Heart right ventricle (tissue), 16 donors: ENCODE measurements at regions not wholly inside any gene's neighbourhood (a gene's known extent, or its start where the extent isn't known, plus 50 kb on each side); places are given as distances from the start of the nearest gene placed in this dataset.

ENCODE experiments used
- ATAC-seq, 8 donors: fragments of 200-7000 bp; cut with Tn5 transposase; one replicate each; pipeline ENCODE4 v1.9.1; 2020; ENCODE audit warnings: mild to moderate bottlenecking in 8 of 8, moderate library complexity in 8 of 8, moderate number of reproducible peaks in 1 of 8
- DNase-seq, 2 donors: peaks; one replicate each; pipeline ENCODE4 v3.0.0-alpha.2; 2020
- H3K27ac ChIP-seq, 10 donors: fragments of 200-600 bp; sonication (generic) in 2 of 10; one replicate each; pipeline versions ENCODE4 v1.5.0 to v1.8.0; 2020 to 2022; ENCODE audit warnings: mild to moderate bottlenecking in 3 of 10
- H3K27me3 ChIP-seq, 7 donors: fragments of 200-600 bp; one replicate each; pipeline ENCODE4 v1.8.0; 2021 to 2022; ENCODE audit warnings: mild to moderate bottlenecking in 2 of 7
- H3K36me3 ChIP-seq, 9 donors: fragments of 200-600 bp; sonication (generic) in 1 of 9; one replicate each; pipeline versions ENCODE4 v1.5.0 to v1.8.0; 2020 to 2022; ENCODE audit warnings: mild to moderate bottlenecking in 2 of 9
- H3K4me1 ChIP-seq, 9 donors: fragments of 200-600 bp; sonication (generic) in 1 of 9; one replicate each; pipeline versions ENCODE4 v1.5.0 to v1.8.0; 2020 to 2022; ENCODE audit warnings: mild to moderate bottlenecking in 4 of 9
- H3K4me3 ChIP-seq, 10 donors: fragments of 200-600 bp; sonication (generic) in 2 of 10; one replicate each; pipeline versions ENCODE4 v1.5.0 to v1.8.0; 2020 to 2022; ENCODE audit warnings: mild to moderate bottlenecking in 7 of 10, moderate library complexity in 2 of 10
- H3K9me3 ChIP-seq, 11 donors: fragments of 200-600 bp in 10 of 11; sonication (generic) in 2 of 11; one replicate each; pipeline versions ENCODE4 v1.5.0 to v1.8.0; 2013 to 2022; ENCODE audit warnings: mild to moderate bottlenecking in 2 of 11, control low read depth in 1 of 11, moderate library complexity in 1 of 11
- WGBS, 2 donors: extraction: QIAGEN DNeasy Blood & Tissue Kit; methylation state at CpG; one replicate each; pipeline ENCODE4 v1.1.7; 2013; ENCODE audit warnings: inconsistent platforms in 1 of 2; 5-methylcytosine and 5-hydroxymethylcytosine counted together
- intact Hi-C, 10 donors: fragments of 100-400 bp; cut with DNase I; formaldehyde crosslinking; loops; one replicate each; pipeline versions ENCODE4 v1.11.1 to v1.14.2; 2022
- TF ChIP-seq, protein P1 (sequence below), 9 donors: fragments of 200-600 bp; sonication (generic) in 2 of 9; IDR thresholded peaks; one replicate each; pipeline versions ENCODE4 v1.5.0 to v1.8.0; 2021 to 2022; ENCODE audit warnings: antibody characterized with exemption in 9 of 9, mild to moderate bottlenecking in 5 of 9, moderate library complexity in 1 of 9
- donor health status: Arrhythmogenic right ventricular cardiomyopathy.
- donor health status: ischemic (EF 13 %, LVEDD 7.1; RV severe dilation, severe dysfunction).
- donor health status: healthy with polysubstance abuse.
- donor health status: DM: no; HTN: yes; CAD: no.
- donor health status: DM: no; HTN: no; CAD: no.
- donor health status: ischemic (EF 25% LVEDD 6.9; RV normal size, moderate dysfunction).
- donor health status: ischemic (EF 25% LVEDD 5.7; RV mildly dilated, moderate dysfunction).
- donor health status: healthy.
- donor health status: DM: yes; HTN: yes; CAD: no.
- donor health status: Ischemic cardiomyopathy.
- donor health status: ischemic (EF 35%, LVEDD 5.7; RV mildly dilated, moderate dysfunction).
- donor health status: nonischemic (EF 11% LVEDD 7.7; RV severe dilation, severe dysfunction).
- donor health status: DM: yes; HTN: yes; CAD: no.
- donor health status: PGD.
- donor health status: ischemic (EF 29% LVEDD 5.4; RV normal size, mild dysfunction).
- donor health status: nonischemic (EF 23%, LVEDD 6.1; RV moderate dilation, normal function).

DNA sequence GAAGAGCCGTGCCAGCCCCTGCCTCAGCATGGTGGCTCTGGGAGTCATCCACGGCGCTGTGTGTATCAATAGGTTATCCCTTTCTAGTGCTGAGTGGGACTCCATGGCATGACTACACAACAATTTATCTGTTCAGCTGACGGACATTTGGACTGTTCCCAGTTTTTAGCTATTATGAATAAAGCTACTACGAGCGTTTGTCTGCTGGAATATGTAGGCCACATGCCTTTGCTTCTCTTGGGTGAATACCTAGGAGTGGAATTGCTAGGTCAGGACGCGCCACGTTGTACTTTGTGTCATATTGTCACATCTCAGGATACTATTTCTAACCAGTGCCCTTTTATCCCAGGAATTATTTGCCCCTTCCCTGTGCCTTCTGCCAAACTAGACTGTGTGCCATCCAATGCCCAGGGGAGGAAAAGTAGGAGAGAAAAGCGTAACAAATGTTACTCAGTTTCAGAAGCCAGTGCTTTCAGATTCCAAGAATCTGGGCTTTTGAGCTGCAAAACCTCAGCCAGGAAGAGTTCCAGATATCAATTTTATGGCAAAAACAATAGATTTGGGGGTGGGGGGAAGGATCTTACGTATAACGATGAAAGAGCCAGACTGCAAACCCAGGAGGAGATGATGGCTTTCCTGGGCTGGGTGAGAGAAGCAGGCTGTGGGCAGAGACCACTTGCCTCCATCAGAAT is 62.5 kb upstream of the NCOR2 start:
- Histone ChIP-seq H3K9me3 (no peaks in the 10 kb centered on the region), H3K4me1 (peaks cover 10 to 55% (median 33%) of the 10 kb centered on the region in 9 donors), H3K36me3 (no peaks in the 10 kb centered on the region), H3K4me3 (no peak overlapping the region), H3K27ac (peak overlapping the region in 4 of 10 donors; percentile 7 to 50 (median 26)), H3K27me3 (no peaks in the 10 kb centered on the region)
- WGBS, 2 donors: 78 to 83% methylated on average over 12 of the region's 12 CpGs
- no peak for ATAC-seq
- no peak for DNase-seq
- intact Hi-C loops: loop anchor here in 3 of 10 donors (5.0 kb wide), 4 partner anchors 63 to 117 kb away; partner anchors contain the start of gene NCOR2 (in 1 of the 3)
- TF ChIP-seq, protein P1, sequence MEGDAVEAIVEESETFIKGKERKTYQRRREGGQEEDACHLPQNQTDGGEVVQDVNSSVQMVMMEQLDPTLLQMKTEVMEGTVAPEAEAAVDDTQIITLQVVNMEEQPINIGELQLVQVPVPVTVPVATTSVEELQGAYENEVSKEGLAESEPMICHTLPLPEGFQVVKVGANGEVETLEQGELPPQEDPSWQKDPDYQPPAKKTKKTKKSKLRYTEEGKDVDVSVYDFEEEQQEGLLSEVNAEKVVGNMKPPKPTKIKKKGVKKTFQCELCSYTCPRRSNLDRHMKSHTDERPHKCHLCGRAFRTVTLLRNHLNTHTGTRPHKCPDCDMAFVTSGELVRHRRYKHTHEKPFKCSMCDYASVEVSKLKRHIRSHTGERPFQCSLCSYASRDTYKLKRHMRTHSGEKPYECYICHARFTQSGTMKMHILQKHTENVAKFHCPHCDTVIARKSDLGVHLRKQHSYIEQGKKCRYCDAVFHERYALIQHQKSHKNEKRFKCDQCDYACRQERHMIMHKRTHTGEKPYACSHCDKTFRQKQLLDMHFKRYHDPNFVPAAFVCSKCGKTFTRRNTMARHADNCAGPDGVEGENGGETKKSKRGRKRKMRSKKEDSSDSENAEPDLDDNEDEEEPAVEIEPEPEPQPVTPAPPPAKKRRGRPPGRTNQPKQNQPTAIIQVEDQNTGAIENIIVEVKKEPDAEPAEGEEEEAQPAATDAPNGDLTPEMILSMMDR (IDR thresholded peaks at IDR 0.05): no peak

DNA sequence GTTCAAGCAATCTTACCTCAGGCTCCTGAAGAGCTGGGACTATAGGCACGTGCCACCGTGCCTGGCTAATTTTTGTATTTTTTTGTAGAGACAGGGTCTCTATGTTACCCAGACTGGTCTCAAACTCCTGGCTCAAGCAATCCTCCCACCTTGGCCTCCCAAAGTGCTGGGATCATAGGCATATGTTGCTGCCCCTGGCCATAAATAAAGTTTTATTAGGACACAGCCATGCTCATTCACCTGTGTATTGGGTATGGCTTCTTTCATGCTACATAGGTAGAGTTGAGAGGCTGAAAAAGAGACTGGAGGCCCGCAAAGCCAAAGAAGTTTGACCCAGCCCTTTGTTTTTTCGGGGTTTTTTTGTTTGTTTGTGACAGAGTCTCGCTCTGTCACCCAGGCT is 61.7 kb upstream of the NCOR2 start:
- 97 to 100% methylated on average over 5 of the region's 5 CpGs for WGBS, 2 donors
- DNase-seq (no peak), ATAC-seq (no peak)
- peaks cover 10 to 57% (median 34%) of the 10 kb centered on the region in 9 donors for H3K4me1 ChIP-seq
- no peaks in the 10 kb centered on the region for H3K36me3 ChIP-seq
- H3K27ac ChIP-seq: peak overlapping the region in 2 of 10 donors; percentile 31 to 50
- no peaks in the 10 kb centered on the region for H3K27me3 ChIP-seq
- no peak overlapping the region for H3K4me3 ChIP-seq
- no peaks in the 10 kb centered on the region for H3K9me3 ChIP-seq
- TF ChIP-seq, protein P1 (IDR thresholded peaks at IDR 0.05): no peak
- intact Hi-C loops: loop anchor here in 3 of 10 donors (5.0 kb wide), 4 partner anchors 62 to 118 kb away; partner anchors contain the start of gene NCOR2 (in 1 of the 3)

DNA sequence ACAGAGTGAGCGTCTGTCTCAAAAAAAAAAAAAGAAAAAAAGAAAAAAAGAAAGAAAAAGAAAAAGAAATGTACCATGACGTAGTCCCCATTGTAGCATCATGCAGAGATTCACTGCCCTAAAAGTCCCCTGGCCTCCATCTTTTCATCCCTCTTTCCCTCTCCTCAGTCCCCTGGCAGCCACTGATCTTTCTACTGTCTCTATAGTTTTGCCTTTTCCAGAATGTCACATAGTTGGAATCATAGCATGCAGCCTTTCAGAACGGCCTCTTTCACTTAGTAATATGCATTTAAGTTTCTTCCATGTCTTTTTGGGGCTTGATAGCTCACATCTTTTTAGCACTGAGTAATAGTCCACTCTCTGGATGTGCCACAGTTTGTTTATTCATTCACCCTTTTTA is 60.5 kb upstream of the NCOR2 start:
- H3K4me3 ChIP-seq: no peak overlapping the region
- peaks cover 0 to 8% (median 0%) of the 10 kb centered on the region in 11 donors for H3K9me3 ChIP-seq
- peak overlapping the region in 4 of 10 donors; percentile 29 to 95 (median 84) for H3K27ac ChIP-seq
- no peaks in the 10 kb centered on the region for H3K36me3 ChIP-seq
- DNase-seq: no peak
- intact Hi-C loops: loop anchor here in 3 of 10 donors (2.0 to 5.0 kb wide), 5 partner anchors 55 to 119 kb away; partner anchors contain the start of gene NCOR2 (in 1 of the 3)
- no peaks in the 10 kb centered on the region for H3K27me3 ChIP-seq
- TF ChIP-seq, protein P1 (IDR thresholded peaks at IDR 0.05): no peak
- H3K4me1 ChIP-seq: peaks cover 10 to 57% (median 34%) of the 10 kb centered on the region in 9 donors
- ATAC-seq: no peak
- WGBS, 2 donors: 80 to 90% methylated on average over 3 of the region's 3 CpGs

DNA sequence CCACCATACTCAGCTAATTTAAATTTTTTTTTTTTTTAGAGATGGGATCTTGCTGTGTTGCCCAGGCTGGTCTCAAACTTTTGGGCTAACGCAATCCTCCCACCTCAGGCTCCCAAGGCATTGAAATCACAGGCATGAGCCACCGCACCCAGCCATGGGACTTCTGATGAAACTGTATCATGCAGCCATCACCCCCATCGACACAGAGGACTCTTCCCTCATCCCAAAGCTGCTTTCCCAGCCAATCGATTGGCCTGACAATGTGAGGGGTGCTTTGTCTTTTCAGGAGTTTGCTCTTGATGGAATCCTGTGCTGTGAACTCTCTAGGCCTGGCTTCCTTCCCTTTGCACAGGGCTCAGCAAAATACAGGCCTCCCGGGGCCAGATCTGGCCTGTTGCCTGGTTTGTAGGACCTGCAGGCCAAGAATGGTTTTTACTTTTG is 59.6 kb upstream of the NCOR2 start:
- DNase-seq (peak; percentile 82 to 89), ATAC-seq (peak; percentile 34 to 89 (median 76))
- WGBS, 2 donors: 38 to 47% methylated on average over 5 of the region's 5 CpGs
- TF ChIP-seq, protein P1 (IDR thresholded peaks at IDR 0.05): no peak
- Histone ChIP-seq H3K27ac (peak overlapping the region; percentile 65 to 95 (median 83)), H3K4me3 (no peak overlapping the region), H3K4me1 (peaks cover 10 to 59% (median 34%) of the 10 kb centered on the region in 9 donors), H3K27me3 (no peaks in the 10 kb centered on the region), H3K36me3 (no peaks in the 10 kb centered on the region), H3K9me3 (peaks cover 0 to 8% (median 0%) of the 10 kb centered on the region in 11 donors)
- intact Hi-C loops: loop anchor here in 3 of 10 donors (2.0 to 5.0 kb wide), 5 partner anchors 56 to 120 kb away; partner anchors contain the start of gene NCOR2 (in 1 of the 3)
